K562 (cell line): ENCODE measurements at regions not wholly inside any gene's neighbourhood (a gene's known extent, or its start where the extent isn't known, plus 50 kb on each side); places are given as distances from the start of the nearest gene placed in this dataset.

ENCODE experiments used
- CBFA2T2 ChIP-seq: fragments of 450-650 bp; conservative IDR thresholded peaks from 2 replicates; pipeline ENCODE4 v1.6.1; 2017; ENCODE audit warnings: mild to moderate bottlenecking
- E2F3 ChIP-seq: fragments of 250-450 bp; sonication (Bioruptor Pico); IDR thresholded peaks from 2 replicates; pipeline ENCODE4 v1.4.0; 2020; ENCODE audit warnings: mild to moderate bottlenecking
- KLF16 ChIP-seq: IDR thresholded peaks from 2 replicates; pipeline ENCODE4 v1.6.1; 2016; ENCODE audit warnings: antibody characterized with exemption
- OTX1 ChIP-seq: fragments of 450-650 bp; formaldehyde crosslinking; IDR thresholded peaks from 2 replicates; pipeline ENCODE4 v1.4.0; 2022; ENCODE audit warnings: mild to moderate bottlenecking
- PYGO2 ChIP-seq: fragments of 450-650 bp; IDR thresholded peaks from 2 replicates; pipeline ENCODE4 v1.6.1; 2016; ENCODE audit warnings: mild to moderate bottlenecking, missing genetic modification characterization, moderate library complexity, missing compliant biosample characterization
- RB1 ChIP-seq: fragments of 450-650 bp; IDR thresholded peaks from 2 replicates; pipeline ENCODE4 v1.6.1; 2017; ENCODE audit warnings: low read depth, mild to moderate bottlenecking
- TEAD4 ChIP-seq, 2 experiments: sonication (generic) in 1 of 2; formaldehyde crosslinking in 1 of 2; IDR thresholded peaks; 2 replicates each; pipeline versions ENCODE4 v1.6.1 to v1.8.0; 2012 to 2022; ENCODE audit warnings: borderline replicate concordance in 1 of 2, inconsistent platforms in 1 of 2, low read length in 1 of 2, mild to moderate bottlenecking in 1 of 2, missing genetic modification reagents in 1 of 2
- ZKSCAN3 ChIP-seq: fragments of 250-450 bp; sonication (Bioruptor Pico); IDR thresholded peaks from 2 replicates; pipeline ENCODE4 v1.4.0; 2020
- ZNF583 ChIP-seq: fragments of 250-450 bp; sonication (Bioruptor Pico); IDR thresholded peaks from 2 replicates; pipeline ENCODE4 v1.4.0; 2020
- TF ChIP-seq, protein P1 (sequence below): fragments of 450-650 bp; IDR thresholded peaks from one replicate; pipeline ENCODE4 v1.6.1; 2018; ENCODE audit warnings: mild to moderate bottlenecking, moderate library complexity; ENCODE audit not compliant: partially characterized antibody
- TF ChIP-seq, protein P2 (sequence below): fragments of 250-450 bp; sonication (Bioruptor Pico); IDR thresholded peaks from 2 replicates; pipeline ENCODE4 v1.4.0; 2020; ENCODE audit warnings: mild to moderate bottlenecking, moderate library complexity

GRCh38 chr4:13678186-13678924 lies 50.8 kb upstream of the BOD1L1 start (continued):
- TF ChIP-seq, protein P1, sequence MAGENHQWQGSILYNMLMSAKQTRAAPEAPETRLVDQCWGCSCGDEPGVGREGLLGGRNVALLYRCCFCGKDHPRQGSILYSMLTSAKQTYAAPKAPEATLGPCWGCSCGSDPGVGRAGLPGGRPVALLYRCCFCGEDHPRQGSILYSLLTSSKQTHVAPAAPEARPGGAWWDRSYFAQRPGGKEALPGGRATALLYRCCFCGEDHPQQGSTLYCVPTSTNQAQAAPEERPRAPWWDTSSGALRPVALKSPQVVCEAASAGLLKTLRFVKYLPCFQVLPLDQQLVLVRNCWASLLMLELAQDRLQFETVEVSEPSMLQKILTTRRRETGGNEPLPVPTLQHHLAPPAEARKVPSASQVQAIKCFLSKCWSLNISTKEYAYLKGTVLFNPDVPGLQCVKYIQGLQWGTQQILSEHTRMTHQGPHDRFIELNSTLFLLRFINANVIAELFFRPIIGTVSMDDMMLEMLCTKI: no peak
- no peak for TF ChIP-seq E2F3 (CRISPR knock-in tag)
- no peak for TF ChIP-seq OTX1 (CRISPR knock-in tag)
- TF ChIP-seq KLF16: no peak
- TF ChIP-seq TEAD4 (IDR thresholded peaks at IDR 0.05; ENCODE audit: low read length): no peak
- TF ChIP-seq TEAD4 (CRISPR knock-in tag; IDR thresholded peaks at IDR 0.05; ENCODE audit: borderline replicate concordance): no peak
- TF ChIP-seq CBFA2T2: peak; percentile 45
- TF ChIP-seq ZKSCAN3 (CRISPR knock-in tag): no peak
- no peak for TF ChIP-seq PYGO2 (tag)
- no peak for TF ChIP-seq RB1
- TF ChIP-seq, protein P2, sequence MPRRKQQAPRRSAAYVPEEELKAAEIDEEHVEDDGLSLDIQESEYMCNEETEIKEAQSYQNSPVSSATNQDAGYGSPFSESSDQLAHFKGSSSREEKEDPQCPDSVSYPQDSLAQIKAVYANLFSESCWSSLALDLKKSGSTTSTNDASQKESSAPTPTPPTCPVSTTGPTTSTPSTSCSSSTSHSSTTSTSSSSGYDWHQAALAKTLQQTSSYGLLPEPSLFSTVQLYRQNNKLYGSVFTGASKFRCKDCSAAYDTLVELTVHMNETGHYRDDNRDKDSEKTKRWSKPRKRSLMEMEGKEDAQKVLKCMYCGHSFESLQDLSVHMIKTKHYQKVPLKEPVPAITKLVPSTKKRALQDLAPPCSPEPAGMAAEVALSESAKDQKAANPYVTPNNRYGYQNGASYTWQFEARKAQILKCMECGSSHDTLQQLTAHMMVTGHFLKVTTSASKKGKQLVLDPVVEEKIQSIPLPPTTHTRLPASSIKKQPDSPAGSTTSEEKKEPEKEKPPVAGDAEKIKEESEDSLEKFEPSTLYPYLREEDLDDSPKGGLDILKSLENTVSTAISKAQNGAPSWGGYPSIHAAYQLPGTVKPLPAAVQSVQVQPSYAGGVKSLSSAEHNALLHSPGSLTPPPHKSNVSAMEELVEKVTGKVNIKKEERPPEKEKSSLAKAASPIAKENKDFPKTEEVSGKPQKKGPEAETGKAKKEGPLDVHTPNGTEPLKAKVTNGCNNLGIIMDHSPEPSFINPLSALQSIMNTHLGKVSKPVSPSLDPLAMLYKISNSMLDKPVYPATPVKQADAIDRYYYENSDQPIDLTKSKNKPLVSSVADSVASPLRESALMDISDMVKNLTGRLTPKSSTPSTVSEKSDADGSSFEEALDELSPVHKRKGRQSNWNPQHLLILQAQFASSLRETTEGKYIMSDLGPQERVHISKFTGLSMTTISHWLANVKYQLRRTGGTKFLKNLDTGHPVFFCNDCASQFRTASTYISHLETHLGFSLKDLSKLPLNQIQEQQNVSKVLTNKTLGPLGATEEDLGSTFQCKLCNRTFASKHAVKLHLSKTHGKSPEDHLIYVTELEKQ (CRISPR knock-in tag): no peak
- no peak for TF ChIP-seq ZNF583
